Loucy (cell line): ENCODE measurements at regions not wholly inside any gene's neighbourhood (a gene's known extent, or its start where the extent isn't known, plus 50 kb on each side); places are given as distances from the start of the nearest gene placed in this dataset.

ENCODE experiments used
- EZH2phosphoT487 ChIP-seq: fragments of 200-600 bp; IDR thresholded peaks from 2 replicates; pipeline ENCODE4 v1.6.1; 2018; ENCODE audit warnings: antibody characterized with exemption, mild to moderate bottlenecking, moderate library complexity, borderline replicate concordance
- TF ChIP-seq, protein P1 (sequence below): fragments of 200-600 bp; sonication (generic); conservative IDR thresholded peaks from 2 replicates; pipeline ENCODE4 v1.5.1; 2014; ENCODE audit warnings: mild to moderate bottlenecking, antibody characterized with exemption, low read length

DNA sequence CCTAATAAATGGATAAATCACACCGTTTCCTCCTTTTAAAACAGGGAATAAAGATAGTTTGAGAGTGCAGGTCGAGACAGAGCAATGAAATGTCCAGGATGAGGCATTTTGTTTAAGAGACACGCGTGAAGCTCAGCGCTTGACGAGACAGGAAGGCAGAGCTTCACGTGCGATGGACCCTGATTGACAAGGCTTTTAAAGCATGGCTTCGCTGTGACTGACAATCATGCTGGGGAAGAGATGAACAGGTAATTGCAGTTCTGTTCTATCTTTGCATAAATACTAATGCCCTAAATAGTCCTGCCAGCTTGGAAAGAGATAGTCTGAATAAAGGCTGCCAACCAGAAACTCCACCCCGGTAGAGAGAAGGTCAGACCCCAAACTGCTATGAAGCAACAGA is 442.3 kb upstream of the PFKP start:
- TF ChIP-seq, protein P1, sequence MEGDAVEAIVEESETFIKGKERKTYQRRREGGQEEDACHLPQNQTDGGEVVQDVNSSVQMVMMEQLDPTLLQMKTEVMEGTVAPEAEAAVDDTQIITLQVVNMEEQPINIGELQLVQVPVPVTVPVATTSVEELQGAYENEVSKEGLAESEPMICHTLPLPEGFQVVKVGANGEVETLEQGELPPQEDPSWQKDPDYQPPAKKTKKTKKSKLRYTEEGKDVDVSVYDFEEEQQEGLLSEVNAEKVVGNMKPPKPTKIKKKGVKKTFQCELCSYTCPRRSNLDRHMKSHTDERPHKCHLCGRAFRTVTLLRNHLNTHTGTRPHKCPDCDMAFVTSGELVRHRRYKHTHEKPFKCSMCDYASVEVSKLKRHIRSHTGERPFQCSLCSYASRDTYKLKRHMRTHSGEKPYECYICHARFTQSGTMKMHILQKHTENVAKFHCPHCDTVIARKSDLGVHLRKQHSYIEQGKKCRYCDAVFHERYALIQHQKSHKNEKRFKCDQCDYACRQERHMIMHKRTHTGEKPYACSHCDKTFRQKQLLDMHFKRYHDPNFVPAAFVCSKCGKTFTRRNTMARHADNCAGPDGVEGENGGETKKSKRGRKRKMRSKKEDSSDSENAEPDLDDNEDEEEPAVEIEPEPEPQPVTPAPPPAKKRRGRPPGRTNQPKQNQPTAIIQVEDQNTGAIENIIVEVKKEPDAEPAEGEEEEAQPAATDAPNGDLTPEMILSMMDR = no peak
- no peak for TF ChIP-seq EZH2phosphoT487
